ENCODE measurements at regions not wholly inside any gene's neighbourhood (a gene's known extent, or its start where the extent isn't known, plus 50 kb on each side); places are given as distances from the start of the nearest gene placed in this dataset.
"Not testable (repeated sequence)": the region's sequence is repeated elsewhere in the genome, so short reads cannot be mapped to it uniquely, and the experiment has no call there.

- DNase-seq (ENCODE audit: low spot score): no peak
Measured at GRCh38 chr2:238521002-238521401, 94.3 kb downstream of the ASB1 start.

GRCh38 chr2:238521870-238522269, 95.1 kb downstream of the ASB1 start:
- DNase-seq (ENCODE audit: low spot score): no peak

- peak; percentile 64 for DNase-seq (ENCODE audit: low spot score)
Measured at GRCh38 chr2:238523158-238524110, 96.7 kb downstream of the ASB1 start.

GRCh38 chr2:238524426-238524983, 97.8 kb downstream of the ASB1 start:
- no peak for DNase-seq (ENCODE audit: low spot score)

DNA sequence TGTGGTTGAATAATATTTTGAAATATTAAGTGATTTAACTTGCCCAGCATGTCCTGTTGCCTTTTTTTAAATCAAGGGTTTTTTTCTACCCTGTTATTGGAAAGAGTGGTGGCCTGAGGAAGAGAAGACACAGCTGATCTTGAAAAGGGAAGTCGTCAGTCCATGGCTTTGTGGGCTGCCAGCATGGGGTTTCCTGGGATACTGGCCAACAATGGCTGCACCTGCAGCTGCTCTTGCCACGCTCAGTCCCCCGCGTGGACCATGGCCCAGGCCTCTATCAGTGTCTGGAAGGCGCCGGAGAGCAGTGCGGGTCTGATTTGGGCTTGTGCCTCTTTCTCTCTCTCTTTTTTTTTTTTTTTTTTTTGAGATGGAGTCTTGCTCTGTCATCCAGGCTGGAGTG, 99.3 kb downstream of the ASB1 start:
- DNase-seq (ENCODE audit: low spot score): no peak

DNA sequence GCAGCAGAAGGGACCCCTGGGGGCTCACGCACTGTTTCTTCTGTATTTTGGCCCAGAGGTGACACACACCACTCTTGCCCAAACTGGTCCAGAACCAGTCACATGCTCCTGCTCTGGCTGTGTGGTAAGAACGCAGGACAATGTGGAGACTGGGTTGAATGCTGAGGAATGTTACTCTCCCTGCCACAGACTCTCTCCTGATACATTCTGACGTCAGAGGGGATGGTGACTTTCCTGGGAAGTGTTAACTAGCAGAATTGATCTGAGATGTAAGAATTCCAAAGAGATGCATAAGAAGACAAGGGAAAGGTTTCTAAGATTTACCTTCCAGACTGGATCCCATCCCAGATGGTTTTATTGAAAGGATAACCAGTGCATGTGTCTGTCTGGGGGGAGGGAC, 100.8 kb downstream of the ASB1 start:
- DNase-seq (ENCODE audit: low spot score): no peak

DNA sequence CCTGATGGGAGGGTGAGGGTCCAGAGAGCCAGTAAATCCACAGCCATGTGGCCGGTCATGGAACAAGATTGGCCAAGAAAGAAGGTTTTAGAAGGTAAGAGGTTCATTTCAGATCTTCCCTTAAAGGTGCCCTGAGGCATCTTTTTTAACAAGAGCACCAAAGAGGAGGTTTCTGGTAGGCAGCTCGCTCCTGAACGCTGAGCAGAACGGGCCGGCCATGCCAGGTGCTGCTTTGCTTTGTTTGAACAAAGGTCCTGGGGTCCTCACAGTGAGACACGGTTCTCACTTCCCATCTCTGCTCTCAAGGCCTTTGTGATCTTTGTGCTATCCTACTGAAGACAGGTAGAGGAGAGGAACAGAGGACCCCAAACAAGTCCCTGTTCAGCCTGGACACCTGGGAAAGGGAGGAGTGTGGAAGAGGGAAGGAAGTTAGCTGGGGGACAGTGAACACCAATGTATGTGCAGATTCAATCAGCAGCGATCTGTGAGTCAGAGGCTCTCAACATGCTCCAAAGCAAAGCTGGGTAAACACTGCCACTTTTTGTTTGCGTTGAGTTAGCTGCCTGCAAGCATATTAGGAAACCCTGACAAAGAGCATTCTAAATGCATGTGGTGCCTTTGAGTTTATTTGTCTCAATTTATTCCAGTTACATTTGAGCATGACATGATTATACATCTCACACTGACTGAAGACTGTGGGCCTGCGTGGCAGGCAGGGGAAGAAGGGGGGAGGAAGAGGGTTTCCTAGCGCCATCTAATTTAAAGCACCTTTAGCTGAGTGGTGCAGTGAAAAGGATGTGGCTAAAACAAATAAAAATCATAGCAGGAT, 102.4 kb downstream of the ASB1 start:
- DNase-seq (ENCODE audit: low spot score): no peak

DNA sequence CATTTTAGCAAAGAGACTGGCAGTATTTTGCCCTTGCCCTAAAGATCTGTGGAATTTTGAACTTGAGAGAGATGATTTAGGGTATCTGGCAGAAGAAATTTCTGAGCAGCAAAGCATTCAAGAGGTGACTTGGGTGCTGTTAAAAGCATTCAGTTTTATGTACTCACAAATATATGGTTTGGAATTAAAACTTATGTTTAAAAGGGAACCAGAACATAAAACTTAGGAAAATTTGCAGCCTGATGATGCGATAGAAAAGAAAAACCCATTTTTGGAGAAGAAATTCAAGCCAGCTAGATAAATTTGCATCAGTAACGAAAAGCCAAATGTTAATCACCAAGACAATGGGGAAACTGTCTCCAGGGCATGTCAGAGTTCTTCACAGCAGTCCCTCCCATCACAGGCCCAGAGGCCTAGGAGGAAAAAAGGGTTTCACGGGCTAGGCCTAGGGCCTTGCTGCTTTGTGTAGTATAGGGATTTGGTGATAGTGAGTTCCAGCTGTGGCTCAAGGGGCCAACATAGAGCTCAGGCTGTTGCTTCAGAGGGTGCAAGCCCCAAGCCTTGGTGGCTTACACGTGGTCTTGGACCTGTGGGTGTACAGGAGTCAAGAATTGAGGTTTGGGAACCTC, 104.4 kb downstream of the ASB1 start:
- DNase-seq (ENCODE audit: low spot score): not testable (repeated sequence)

GRCh38 chr2:238543732-238544131, 117.0 kb downstream of the ASB1 start:
- DNase-seq (ENCODE audit: low spot score): not testable (repeated sequence)

GRCh38 chr2:238548902-238549462, 122.3 kb downstream of the ASB1 start:
- DNase-seq (ENCODE audit: low spot score): no peak

DNA sequence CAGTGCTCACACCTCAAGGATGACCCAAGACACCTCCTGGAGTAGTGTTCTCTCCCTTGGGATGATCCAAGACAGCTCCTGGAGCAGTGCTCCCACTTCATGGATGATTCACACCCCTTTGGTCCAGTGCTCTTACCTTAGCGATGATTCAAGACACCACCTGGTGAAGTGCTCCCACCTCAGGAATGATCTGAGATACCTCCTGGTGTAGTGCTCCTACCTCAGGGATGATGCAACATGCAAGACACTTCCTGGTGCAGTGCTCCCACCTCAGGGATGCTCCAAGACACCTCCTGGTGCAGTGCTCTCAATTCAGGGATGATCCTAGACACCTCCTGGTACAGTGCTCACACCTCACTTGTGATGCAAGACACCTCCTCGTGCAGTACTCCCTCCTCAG, 123.1 kb downstream of the ASB1 start:
- no peak for DNase-seq (ENCODE audit: low spot score)

- DNase-seq (ENCODE audit: low spot score): no peak
Measured at GRCh38 chr2:238551091-238551490, 124.4 kb downstream of the ASB1 start.

GRCh38 chr2:238552226-238552625, 125.5 kb downstream of the ASB1 start:
- DNase-seq (ENCODE audit: low spot score): no peak

DNA sequence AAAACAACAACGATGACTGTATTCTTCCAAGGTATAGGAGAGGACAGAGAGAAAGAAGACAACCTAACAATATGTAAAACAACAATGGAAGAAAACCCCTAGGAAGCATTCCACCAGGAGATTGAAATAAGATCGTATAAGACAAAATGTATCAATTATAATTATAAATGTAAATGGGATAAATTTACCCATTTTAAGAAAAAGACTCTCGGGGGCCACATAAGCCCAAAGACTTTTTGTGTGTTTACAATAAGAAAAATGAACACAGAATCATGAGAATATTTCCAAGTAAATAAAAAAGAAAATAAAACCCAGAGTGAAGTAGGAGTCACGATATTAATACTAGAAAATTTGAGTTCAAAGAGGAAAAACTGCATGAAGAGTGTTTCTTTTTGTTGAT, 126.4 kb downstream of the ASB1 start:
- no peak for DNase-seq (ENCODE audit: low spot score)

DNA sequence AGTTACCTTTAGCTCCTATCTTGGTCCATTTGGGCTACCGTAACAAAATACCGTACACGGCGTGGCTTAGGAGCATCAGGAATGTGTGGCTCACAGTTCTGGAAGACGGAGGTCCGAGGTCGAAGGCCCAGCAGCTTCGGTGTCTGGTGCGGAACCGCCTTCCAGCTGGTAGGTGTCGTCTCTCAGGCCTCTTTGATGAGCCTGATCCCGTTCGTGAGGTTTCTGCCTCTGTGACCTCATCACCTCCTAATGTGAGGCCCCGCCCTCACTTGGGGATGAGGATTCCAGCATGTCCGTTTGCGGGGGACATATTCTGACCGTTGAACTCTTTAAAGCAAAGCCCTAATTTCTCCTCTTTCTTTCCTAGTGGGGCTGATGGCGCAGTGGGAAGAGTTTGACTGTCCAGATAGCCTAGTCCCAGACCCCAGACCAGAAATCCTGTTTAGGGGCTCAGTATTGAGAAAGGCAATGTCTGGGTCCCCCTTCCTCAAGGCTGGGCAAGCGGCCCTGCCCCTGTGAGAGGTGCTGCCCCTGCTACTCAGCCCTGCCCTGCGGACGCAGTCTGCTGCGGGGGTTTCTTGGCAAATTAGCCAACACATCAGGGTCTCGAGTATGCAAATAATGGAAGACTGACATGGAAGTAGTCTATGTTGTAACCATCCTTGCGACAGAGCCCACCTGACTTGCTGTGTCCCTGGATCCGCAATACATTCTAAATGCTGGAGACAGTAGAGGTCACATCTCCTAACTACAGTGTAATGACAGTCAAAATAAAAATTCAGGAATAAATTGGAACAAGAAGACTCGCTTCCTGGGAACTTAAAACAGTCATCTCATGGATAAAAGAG, 128.0 kb downstream of the ASB1 start:
- DNase-seq (ENCODE audit: low spot score): no peak

DNA sequence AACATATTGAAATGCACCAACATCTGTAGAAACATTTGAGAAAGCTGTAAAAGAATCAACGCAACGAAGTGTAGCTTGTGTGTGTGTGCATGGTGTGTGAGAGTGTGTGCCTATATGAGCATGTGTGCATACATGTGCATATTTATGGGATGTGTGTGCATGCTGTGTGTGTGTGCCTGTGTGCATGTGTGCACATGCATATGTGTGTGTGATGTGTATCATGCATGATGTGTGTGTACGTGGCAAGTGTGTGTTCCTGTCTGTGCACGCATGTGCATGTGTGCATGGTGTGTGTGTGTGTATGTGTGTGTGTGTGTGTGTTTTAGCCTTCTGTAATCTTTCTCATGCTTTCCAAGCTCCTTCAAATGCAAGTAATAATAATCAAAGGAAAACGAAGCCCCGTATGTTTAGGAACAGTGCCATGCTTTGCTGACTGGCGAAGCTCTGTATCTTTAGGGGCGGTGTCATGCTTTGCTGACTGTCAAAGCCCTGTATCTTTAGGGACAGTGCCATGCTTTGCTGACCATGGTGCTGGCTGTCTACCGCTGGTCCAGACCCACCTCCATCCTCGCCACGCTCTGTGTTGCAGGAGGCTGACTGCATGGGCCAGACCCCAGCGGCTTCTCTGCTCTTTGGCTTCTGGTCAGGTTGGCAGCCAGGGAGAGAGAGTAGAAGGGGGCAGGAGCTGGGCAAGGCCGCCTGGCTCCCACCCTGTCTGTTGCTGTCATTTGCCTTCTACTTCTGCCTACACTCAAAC, 129.2 kb downstream of the ASB1 start:
- DNase-seq (ENCODE audit: low spot score): no peak

- DNase-seq (ENCODE audit: low spot score): no peak
Measured at GRCh38 chr2:238557431-238557830, 130.7 kb downstream of the ASB1 start.

- no peak for DNase-seq (ENCODE audit: low spot score)
Measured at GRCh38 chr2:238557936-238558335, 131.2 kb downstream of the ASB1 start.

DNA sequence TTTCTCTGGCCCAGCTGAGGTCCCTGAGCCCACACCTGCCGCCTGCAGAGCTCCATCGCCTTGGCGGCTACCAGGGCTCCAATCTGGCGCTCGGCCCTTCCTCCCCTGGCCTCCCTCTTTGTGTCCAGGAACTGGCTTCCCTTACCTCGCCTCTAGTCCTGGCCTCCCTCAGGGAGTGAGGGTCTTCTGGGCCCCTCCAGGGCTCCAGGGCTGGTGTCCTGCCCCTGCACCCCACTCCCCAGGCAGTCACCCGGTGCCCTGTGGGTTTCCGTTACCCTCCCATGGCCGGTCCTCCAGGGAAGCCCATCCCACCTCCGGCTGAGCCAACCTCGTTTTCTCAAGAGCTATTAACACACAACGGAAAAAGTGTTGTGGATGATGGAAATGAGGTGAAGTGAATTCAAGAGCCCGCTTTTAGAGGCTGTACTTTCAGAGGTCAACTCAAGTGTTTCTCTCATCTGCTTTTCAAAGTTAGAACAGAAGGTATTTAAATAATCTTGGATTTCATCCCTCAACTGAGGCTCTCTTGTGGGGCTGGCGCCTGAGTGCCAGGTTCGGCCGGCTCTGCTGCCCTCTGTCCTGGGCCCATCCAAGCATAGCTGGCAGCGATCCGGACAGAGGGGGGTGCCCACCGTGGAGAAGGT, 131.9 kb downstream of the ASB1 start:
- DNase-seq (ENCODE audit: low spot score): no peak
